Gastrocnemius medialis (tissue), 4 donors: ENCODE measurements at regions not wholly inside any gene's neighbourhood (a gene's known extent, or its start where the extent isn't known, plus 50 kb on each side); places are given as distances from the start of the nearest gene placed in this dataset.

Source experiments
- CTCF ChIP-seq, 5 experiments: fragments of 450-650 bp in 3 of 5; fragments of 200-600 bp in 2 of 5; sonication (generic) in 2 of 5; IDR thresholded peaks in 4 of 5; conservative IDR thresholded peaks in 1 of 5; 1 replicate in 4 of 5; 2 replicates in 1 of 5; pipeline ENCODE4 v1.5.1; 2016 to 2019; ENCODE audit warnings: antibody characterized with exemption in 5 of 5, mild to moderate bottlenecking in 3 of 5, moderate library complexity in 3 of 5
- POLR2A ChIP-seq, 2 donors: fragments of 450-650 bp; IDR thresholded peaks; one replicate each; pipeline ENCODE4 v1.6.1; 2017; ENCODE audit warnings: antibody characterized with exemption in 2 of 2, mild to moderate bottlenecking in 2 of 2, moderate library complexity in 2 of 2

GRCh38 chr18:78774741-78775141, 204.9 kb upstream of the SALL3 start:
- no peak for TF ChIP-seq CTCF (IDR thresholded peaks at IDR 0.05 in 4 of 5, conservative IDR thresholded peaks at IDR 0.05 in 1 of 5)
- TF ChIP-seq POLR2A (IDR thresholded peaks at IDR 0.05): no peak
